Sigmoid colon (tissue), 6 donors: ENCODE measurements at regions not wholly inside any gene's neighbourhood (a gene's known extent, or its start where the extent isn't known, plus 50 kb on each side); places are given as distances from the start of the nearest gene placed in this dataset.

Experiments
- DNase-seq: peaks from one replicate; pipeline ENCODE4 v3.0.0-alpha.2; 2019
- H3K27ac ChIP-seq, 4 donors: fragments of 200-600 bp; sonication (generic); one replicate each; pipeline ENCODE4 v1.5.1; 2016 to 2019; ENCODE audit warnings: mild to moderate bottlenecking in 1 of 4
- H3K27me3 ChIP-seq, 3 donors: fragments of 200-600 bp; sonication (generic); one replicate each; pipeline ENCODE4 v1.5.1; 2019; ENCODE audit warnings: mild to moderate bottlenecking in 1 of 3
- H3K36me3 ChIP-seq, 4 donors: fragments of 200-600 bp; sonication (generic); one replicate each; pipeline ENCODE4 v1.5.1; 2016 to 2019
- H3K4me1 ChIP-seq, 4 donors: fragments of 200-600 bp; sonication (generic); one replicate each; pipeline ENCODE4 v1.5.1; 2017 to 2019
- H3K4me3 ChIP-seq, 4 donors: fragments of 200-600 bp; sonication (generic); one replicate each; pipeline ENCODE4 v1.5.1; 2017 to 2019; ENCODE audit warnings: mild to moderate bottlenecking in 2 of 4, moderate library complexity in 1 of 4
- H3K9me3 ChIP-seq, 4 donors: fragments of 200-600 bp in 3 of 4; sonication (generic) in 3 of 4; one replicate each; pipeline versions ENCODE4 v1.5.1 to v1.6.1; 2013 to 2019
- EP300 ChIP-seq, 4 donors: sonication (generic); formaldehyde crosslinking; IDR thresholded peaks; one replicate each; pipeline ENCODE4 v1.6.1; 2017; ENCODE audit warnings: antibody characterized with exemption in 4 of 4
- POLR2A ChIP-seq, 2 donors: fragments of 450-650 bp; IDR thresholded peaks; one replicate each; pipeline ENCODE4 v1.6.1; 2016; ENCODE audit warnings: antibody characterized with exemption in 2 of 2, mild to moderate bottlenecking in 2 of 2, moderate library complexity in 2 of 2
- POLR2AphosphoS5 ChIP-seq, 4 donors: sonication (generic); formaldehyde crosslinking; IDR thresholded peaks; one replicate each; pipeline ENCODE4 v1.6.1; 2017; ENCODE audit warnings: antibody characterized with exemption in 4 of 4
- WGBS, 2 donors: extraction: QIAGEN DNeasy Blood & Tissue Kit; methylation state at CpG; one replicate each; pipeline ENCODE4 v1.1.7; 2013; 5-methylcytosine and 5-hydroxymethylcytosine counted together
- intact Hi-C: fragments of 100-400 bp; cut with DNase I; formaldehyde crosslinking; loops from one replicate; pipeline ENCODE4 v1.15.1; 2023
- TF ChIP-seq, protein P1 (sequence below), 4 experiments: fragments of 450-650 bp in 3 of 4; fragments of 200-600 bp in 1 of 4; IDR thresholded peaks; one replicate each; pipeline ENCODE4 v1.5.1; 2016 to 2019; ENCODE audit warnings: antibody characterized with exemption in 4 of 4, mild to moderate bottlenecking in 3 of 4, moderate library complexity in 2 of 4
- donor health status: healthy with polysubstance abuse.
- donor health status: healthy.

DNA sequence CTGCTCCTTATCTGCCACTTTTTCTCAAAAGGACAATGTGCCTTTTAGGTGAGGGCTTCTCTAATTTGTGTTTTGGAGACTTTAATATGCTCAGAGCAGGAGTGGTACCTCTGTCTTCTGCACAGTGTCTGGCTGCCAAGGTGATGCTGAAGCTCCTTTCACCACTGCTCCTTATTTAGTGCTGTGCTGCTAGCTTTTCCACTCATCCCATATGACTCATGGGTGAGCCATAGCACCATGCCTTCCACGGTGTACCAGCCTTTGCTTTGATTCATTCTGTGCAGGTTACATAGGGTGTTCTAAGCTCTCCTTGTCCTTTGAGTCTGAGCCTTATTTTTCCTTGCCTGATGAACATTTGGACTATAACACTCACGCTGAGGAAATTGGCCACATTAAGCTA, 202.4 kb downstream of the ARL6IP6 start:
- no peak overlapping the region for H3K4me3 ChIP-seq
- peak overlapping the region; percentile 38 to 65 (median 49) for H3K27ac ChIP-seq
- H3K4me1 ChIP-seq, result peaks cover 0 to 12% (median 0%) of the 10 kb centered on the region in 4 donors
- 40 to 68% methylated on average over 2 of the region's 2 CpGs for WGBS, 2 donors
- TF ChIP-seq POLR2A (IDR thresholded peaks at IDR 0.05) (no peak), POLR2AphosphoS5 (IDR thresholded peaks at IDR 0.05) (peak; percentile 18 to 52 (median 36)), EP300 (IDR thresholded peaks at IDR 0.05) (peak in 1 of 4 donors; percentile 47)
- no peaks in the 10 kb centered on the region for H3K27me3 ChIP-seq
- DNase-seq, result peak; percentile 66
- intact Hi-C loops, result loop anchor here (10.0 kb wide), 1 partner anchor 166 kb away; no protein-coding TSS in a partner anchor
- no peaks in the 10 kb centered on the region for H3K36me3 ChIP-seq
- H3K9me3 ChIP-seq, result no peaks in the 10 kb centered on the region

DNA sequence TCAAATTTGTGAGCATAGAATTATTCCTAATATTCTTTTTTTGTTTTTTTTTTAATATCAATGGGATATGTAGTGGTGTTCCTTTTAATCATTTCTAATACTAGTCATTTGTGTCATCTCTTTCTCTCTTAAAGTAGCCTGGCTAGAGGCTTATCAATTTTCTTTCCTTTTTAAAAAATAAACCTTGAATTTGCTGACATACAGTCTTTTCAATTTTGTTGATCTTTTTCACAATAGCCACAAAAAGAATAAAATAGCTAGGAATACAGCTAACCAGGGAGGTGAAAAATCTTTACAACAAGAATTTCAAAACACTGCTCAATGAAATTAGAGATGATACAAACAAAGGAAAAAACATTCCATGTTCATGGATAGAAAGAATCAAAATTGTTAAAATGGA, 192.6 kb downstream of the ARL6IP6 start:
- DNase-seq, result no peak
- Histone ChIP-seq H3K36me3 (no peaks in the 10 kb centered on the region), H3K9me3 (no peaks in the 10 kb centered on the region), H3K27ac (no peak overlapping the region), H3K4me1 (no peaks in the 10 kb centered on the region), H3K4me3 (no peak overlapping the region), H3K27me3 (no peaks in the 10 kb centered on the region)
- intact Hi-C loops, result no loop called here
- TF ChIP-seq EP300 (IDR thresholded peaks at IDR 0.05) (no peak), POLR2A (IDR thresholded peaks at IDR 0.05) (no peak), POLR2AphosphoS5 (IDR thresholded peaks at IDR 0.05) (no peak)
- TF ChIP-seq, protein P1, sequence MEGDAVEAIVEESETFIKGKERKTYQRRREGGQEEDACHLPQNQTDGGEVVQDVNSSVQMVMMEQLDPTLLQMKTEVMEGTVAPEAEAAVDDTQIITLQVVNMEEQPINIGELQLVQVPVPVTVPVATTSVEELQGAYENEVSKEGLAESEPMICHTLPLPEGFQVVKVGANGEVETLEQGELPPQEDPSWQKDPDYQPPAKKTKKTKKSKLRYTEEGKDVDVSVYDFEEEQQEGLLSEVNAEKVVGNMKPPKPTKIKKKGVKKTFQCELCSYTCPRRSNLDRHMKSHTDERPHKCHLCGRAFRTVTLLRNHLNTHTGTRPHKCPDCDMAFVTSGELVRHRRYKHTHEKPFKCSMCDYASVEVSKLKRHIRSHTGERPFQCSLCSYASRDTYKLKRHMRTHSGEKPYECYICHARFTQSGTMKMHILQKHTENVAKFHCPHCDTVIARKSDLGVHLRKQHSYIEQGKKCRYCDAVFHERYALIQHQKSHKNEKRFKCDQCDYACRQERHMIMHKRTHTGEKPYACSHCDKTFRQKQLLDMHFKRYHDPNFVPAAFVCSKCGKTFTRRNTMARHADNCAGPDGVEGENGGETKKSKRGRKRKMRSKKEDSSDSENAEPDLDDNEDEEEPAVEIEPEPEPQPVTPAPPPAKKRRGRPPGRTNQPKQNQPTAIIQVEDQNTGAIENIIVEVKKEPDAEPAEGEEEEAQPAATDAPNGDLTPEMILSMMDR (IDR thresholded peaks at IDR 0.05), result no peak

DNA sequence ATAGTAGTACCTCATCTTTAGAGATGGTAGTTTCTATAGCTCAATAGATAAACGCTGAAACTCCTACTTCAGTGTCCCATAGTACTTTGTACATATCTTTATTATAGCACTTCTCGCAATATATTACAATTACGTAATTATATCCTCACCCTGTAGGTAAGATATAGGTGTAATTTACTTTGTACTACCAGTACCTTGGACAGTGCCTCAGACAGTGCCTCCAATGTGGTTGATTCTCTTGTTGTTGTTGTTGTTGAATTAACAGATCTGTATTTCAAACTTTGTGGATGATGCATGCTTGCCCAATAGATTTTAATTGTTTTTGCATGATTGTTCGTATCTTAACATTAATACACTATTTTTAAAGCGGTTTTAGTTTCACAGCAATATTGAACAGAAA, 188.6 kb downstream of the ARL6IP6 start:
- Histone ChIP-seq H3K4me3 (no peak overlapping the region), H3K9me3 (no peaks in the 10 kb centered on the region), H3K4me1 (no peaks in the 10 kb centered on the region), H3K36me3 (no peaks in the 10 kb centered on the region), H3K27me3 (no peaks in the 10 kb centered on the region), H3K27ac (no peak overlapping the region)
- intact Hi-C loops, result no loop called here
- no peak for TF ChIP-seq POLR2A (IDR thresholded peaks at IDR 0.05)
- no peak for TF ChIP-seq EP300 (IDR thresholded peaks at IDR 0.05)
- TF ChIP-seq, protein P1 (IDR thresholded peaks at IDR 0.05), result no peak
- no peak for TF ChIP-seq POLR2AphosphoS5 (IDR thresholded peaks at IDR 0.05)
- DNase-seq, result no peak
- WGBS, 2 donors, result 65 to 80% methylated on average over 5 of the region's 5 CpGs

DNA sequence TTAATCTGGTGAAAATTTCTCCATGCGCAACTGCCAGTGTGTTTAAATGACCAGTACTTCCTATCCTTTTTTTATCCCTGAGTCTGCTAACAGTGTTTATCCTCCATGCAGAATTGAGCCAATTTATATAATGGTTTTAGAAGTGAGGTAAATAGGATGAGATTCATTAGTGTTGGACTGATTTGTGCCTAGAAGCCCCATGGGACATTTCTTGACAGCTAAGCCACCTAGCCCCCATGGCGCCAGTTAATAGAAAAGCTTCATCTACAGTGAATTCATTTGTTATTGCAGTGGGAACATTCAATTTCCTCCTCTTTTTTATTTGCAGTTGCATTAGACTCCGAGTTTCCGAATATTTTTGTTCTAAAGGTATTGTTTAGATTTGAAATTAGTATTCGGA, 175.6 kb downstream of the ARL6IP6 start:
- intact Hi-C loops, result no loop called here
- H3K4me3 ChIP-seq, result no peak overlapping the region
- TF ChIP-seq EP300 (IDR thresholded peaks at IDR 0.05), result no peak
- TF ChIP-seq POLR2AphosphoS5 (IDR thresholded peaks at IDR 0.05), result no peak
- no peak for TF ChIP-seq POLR2A (IDR thresholded peaks at IDR 0.05)
- TF ChIP-seq, protein P1 (IDR thresholded peaks at IDR 0.05), result no peak
- no peak overlapping the region for H3K27ac ChIP-seq
- no peaks in the 10 kb centered on the region for H3K9me3 ChIP-seq
- H3K27me3 ChIP-seq, result no peaks in the 10 kb centered on the region
- 70 to 87% methylated on average over 5 of the region's 5 CpGs for WGBS, 2 donors
- DNase-seq, result no peak
- no peaks in the 10 kb centered on the region for H3K36me3 ChIP-seq
- H3K4me1 ChIP-seq, result no peaks in the 10 kb centered on the region

DNA sequence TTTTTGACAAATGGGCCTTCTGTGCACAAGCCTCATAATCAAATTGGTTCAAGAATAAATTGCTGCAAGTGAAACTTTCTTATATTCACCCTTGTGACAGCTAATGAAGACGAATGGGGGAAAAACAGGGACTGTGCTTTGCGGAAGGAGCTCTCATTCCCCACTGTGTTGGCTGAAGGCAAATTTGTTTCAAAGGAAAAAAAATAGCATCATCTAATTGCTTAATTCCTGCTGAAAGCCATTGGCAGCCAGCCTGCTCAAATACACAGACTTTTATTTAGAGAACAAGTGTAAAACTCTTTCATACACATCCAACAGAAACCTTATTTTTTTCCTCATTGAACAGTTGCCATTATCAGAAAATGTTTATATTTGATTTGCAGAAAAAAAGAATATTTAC, 172.3 kb downstream of the ARL6IP6 start:
- no peaks in the 10 kb centered on the region for H3K9me3 ChIP-seq
- DNase-seq, result no peak

More for the DNA sequence above, 172.3 kb downstream of the ARL6IP6 start:
- WGBS, 2 donors, result 60 to 65% methylated on average over 2 of the region's 2 CpGs
- Histone ChIP-seq H3K4me3 (no peak overlapping the region), H3K36me3 (no peaks in the 10 kb centered on the region), H3K27me3 (no peaks in the 10 kb centered on the region), H3K4me1 (no peaks in the 10 kb centered on the region), H3K27ac (no peak overlapping the region)
- intact Hi-C loops, result no loop called here
- no peak for TF ChIP-seq POLR2A (IDR thresholded peaks at IDR 0.05)
- TF ChIP-seq, protein P1 (IDR thresholded peaks at IDR 0.05), result no peak
- TF ChIP-seq POLR2AphosphoS5 (IDR thresholded peaks at IDR 0.05), result no peak
- TF ChIP-seq EP300 (IDR thresholded peaks at IDR 0.05), result no peak
